NOMO-1 treated with dmso at 0.1 percent for 144 hours (cell line): ENCODE measurements at regions not wholly inside any gene's neighbourhood (a gene's known extent, or its start where the extent isn't known, plus 50 kb on each side); places are given as distances from the start of the nearest gene placed in this dataset.
A peak's percentile ranks its signal among the peaks of the same experiment; 100 is the strongest.

Source experiments
- DNase-seq: peaks from one replicate; lab custom pipeline; 2025; ENCODE audit not compliant: unreplicated experiment; lab: John Stamatoyannopoulos, UW

DNA sequence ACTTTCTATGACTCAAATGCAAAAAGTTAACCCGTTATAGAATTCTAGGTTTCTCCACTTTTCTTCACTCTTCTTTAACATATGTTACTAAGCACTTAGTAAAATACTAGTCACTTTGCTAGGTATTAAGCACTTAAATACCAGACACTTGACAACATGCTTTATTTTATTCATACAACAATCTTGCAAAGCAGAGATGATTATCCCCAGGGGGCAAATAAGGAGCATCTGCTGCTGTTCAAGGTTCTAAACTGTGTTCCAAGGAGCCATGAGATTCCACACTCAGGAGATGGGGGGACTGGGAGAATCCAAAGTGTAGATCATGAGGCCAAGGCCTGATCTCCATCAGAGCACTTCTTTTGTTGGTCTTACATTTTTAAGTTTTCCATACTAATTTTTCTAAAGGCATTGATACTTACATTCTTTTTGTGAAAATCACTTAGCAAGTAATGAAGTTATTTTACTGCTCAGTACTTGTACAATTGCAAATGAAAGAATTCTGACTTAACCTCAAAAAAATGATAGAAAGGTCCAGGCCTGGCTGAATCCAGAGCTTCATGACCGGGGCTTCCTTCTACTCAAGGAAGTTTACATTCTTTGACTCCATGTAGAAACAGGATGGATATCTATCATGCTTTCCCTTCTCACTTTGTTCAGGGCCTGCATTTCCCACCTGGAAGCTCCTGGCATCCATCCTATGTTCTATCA, 504.4 kb upstream of the WWC1 start:
- no peak for DNase-seq

DNA sequence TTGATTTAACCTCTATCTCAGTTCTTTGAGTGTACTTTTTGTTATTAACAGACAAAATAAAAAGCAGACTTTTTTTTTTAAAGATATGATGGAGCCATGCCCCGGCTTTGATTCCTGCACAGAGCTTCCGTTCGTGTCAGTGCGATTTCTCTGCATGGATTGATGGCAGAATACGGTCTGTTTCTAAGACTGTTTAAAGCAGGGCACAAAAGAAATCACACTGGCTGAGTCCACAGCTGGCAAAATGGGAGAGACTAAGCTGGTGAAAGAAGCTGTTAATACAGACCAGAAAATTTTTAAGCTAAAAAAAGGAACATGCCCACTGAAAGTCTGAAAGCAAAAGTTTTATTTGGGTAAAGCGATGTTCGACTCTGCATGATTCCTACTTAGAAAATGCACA, 501.4 kb upstream of the WWC1 start:
- no peak for DNase-seq

DNA sequence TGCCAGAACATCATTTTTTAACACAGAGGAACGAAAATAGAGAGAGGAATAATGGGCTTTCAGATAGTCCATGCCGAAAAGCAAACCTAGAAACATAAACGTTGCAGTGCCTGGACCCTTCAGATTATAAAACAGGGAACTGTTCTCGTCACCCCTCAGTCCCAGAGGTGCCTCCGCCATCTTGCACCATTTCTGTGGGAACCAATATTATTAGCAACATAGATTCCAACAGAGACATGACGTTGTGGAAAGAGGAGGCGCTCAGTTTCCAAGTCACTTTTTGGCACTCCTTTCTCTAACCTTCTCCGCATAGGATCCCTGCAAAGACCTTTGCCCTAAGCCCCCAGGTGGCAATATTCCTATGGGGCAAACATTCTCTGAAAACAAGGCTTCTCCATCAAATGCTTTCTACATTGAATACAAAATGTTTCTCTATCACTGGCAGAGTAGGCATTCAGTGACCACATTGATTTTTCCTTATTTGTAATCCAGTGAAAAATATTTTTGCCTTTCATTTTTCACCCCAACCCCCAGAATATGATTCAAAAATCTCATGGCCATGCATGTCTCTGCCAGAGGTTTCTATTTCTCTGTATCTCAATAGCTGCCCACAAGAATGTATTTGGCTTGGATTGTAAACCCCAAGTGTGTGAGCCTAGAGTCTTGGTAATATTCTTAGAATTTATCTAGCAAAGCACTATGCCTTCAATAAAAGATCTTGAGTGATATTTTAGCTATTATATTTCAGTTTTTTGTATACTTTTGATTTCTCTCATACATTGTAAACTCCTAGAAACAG, 500.8 kb upstream of the WWC1 start:
- no peak for DNase-seq

DNA sequence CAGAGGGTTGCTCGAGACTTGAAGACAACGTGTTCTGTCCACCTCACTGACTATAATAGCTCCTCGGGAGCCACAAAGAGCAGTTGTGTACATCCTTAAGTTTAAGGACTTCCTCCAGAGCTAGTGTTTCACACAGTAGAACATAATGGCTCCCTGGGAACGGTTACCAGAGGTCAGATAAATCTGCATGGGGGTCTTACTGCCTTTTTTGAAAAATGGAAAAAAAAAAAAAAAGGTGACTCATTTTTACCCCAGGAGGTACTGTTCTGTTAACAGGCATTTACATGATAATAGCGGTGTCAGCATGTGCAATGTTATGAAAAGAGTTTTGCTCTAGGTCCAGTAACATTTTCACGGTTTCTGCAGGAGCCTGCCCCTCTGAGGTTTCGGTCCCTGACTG, 498.9 kb upstream of the WWC1 start:
- DNase-seq = no peak

DNA sequence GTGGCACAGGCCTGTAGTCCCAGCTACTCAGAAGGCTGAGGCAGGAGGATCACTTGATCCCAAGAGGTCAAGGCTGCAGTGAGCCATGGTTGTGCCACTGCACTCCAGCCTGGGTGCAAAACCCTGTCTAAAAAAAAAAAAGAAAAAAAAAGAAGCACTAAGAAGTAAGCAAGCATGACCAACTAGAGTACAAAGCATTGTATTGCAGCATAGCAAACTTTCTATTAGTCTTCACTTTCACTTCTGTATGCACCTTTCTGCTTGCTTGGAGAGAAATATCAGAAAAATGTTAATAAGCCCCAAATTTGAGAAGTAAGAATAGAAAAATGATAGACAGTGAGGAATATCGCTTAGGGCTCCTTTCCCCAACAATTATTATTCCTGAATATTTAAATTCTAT, 497.7 kb upstream of the WWC1 start:
- DNase-seq = no peak

DNA sequence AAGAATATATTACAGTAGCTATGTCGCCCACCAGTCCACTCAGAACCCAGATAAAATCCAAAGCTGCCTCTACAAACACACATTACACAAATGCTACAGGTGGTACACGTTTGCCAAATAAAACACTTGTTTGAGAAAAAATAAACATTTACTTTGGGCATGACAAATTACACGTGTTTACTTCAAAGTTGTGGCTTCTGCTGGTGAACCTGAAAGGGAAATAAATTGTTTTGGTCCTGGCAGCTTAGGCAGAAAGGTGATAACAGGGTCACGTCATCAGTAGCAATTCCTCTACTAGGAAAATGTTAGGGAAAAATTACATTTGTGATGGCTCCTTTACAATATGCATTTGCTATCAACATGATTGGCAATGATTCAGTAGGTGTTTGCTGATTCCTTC, 497.3 kb upstream of the WWC1 start:
- no peak for DNase-seq

DNA sequence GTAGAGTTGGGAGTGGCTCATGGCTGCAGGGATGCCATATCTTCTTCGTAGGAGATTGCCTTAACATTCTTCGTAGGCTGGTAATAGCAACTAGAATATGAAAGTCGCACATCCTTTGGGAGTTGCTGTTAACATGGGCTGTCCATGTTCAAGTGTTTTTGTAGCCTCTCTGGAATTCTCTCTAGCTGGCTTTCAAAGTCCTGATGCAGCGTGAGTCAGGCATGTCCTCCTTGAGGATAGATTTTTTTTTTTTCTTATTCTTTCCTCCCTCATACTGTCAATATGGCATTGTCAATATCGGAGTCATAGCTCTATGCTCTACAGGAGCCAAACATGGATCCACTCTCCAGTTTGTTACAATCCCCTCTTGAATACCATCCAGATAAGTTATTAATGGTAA, 494.8 kb upstream of the WWC1 start:
- no peak for DNase-seq

DNA sequence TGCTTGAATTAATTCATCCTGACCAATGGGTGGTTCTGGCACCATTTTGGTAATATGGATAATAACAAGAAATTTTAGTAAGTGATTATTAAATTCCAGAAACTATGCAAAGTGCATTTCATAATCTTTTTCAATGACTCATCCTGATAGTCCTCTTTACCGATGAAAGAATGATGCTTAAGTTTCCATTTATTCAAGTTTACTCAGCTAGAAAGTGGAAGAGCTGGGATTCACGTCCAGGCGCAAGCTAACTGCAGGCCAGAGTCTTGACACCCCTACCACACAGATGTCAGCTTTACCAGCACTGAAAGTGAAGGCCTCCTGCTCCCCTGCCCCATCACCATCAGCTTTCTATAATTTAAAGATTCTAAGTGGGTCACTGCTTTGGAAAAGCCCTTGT, 493.5 kb upstream of the WWC1 start:
- DNase-seq = no peak

DNA sequence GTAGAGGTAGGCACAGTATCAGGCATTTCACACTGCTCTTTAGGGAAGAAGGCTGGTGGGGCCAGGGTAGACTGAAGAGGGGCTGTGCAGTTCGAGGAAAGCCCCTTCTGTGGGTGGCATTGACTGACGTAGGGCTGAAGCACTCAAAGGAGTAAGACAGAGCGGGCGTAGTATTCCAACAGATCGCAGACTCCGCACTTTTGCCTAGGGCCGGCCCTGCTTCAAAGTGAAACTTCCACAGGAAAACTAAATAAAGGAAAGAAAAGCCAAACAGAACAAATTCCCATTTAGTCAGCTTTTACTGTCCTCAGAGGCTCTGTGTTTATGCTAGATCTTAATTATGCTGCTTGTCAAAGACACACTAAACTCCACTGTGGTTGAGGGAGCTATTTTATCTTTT, 493.0 kb upstream of the WWC1 start:
- no peak for DNase-seq

DNA sequence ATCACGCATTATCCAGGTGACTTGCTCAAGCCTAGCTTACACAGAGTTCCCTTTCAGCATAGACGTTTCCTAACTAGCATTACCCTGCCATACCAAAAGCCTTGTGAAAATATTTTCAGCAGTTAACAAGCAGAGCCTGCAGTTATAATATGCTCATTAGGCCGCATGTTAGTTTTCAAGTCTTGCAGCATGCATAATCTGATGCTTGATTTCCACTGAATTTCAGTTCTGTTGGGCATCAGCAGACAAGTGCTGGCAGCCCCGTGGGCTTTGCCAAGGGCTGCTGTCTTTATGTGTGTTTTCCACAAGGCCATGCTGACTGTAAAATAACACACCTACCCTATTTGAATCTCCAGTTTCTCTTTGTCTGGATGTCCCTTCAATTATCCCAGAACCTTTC, 491.0 kb upstream of the WWC1 start:
- DNase-seq = no peak

DNA sequence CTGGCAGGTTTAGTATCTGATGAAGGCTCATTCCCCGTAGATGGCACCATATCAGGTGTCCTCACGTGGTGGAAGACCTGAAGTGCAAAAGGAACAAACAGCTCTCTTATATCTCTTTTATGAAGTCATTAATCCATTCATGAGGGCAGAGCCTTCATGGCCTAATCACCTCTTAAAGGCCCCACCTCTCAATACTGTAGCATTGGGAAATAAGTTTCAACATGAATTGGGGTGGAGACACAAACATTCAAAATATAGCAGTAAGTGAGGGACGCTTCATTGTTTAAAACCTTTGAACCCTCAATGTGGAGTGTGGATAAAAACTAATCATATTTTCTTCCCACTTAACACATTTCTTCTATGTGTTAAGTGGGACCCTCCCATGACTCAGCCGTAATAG, 489.4 kb upstream of the WWC1 start:
- DNase-seq = no peak

DNA sequence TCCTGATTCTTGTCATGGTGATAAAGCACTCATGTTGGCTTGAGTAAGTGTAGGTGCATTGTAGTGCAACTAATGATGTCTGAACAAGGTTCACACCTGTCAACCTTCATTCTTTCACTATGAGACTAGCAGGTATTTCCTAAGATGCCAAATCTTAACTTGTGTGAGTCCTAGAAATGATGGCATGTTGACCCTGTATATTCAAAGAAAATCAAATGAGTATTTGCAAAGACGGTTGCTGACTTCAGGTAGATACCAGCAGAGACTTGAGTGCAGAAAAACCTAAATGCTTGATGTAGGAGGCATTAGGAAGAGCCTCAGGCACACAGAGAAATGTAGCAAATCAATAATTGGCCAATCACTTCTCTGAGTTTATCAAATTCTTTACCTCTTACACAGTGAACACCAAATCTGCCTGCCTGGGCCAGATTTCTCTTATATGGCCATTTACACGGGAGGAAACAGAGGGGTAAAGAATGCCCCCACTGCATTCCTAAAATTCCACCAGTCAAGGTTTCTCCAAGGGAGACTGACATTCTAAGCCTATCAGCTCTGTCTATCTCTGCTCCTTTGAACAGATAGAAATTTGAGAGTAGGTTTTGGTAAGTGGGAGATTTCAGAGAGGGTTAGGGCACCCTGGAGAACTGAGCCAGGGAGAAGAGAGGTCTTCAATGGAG, 488.6 kb upstream of the WWC1 start:
- DNase-seq = no peak

DNA sequence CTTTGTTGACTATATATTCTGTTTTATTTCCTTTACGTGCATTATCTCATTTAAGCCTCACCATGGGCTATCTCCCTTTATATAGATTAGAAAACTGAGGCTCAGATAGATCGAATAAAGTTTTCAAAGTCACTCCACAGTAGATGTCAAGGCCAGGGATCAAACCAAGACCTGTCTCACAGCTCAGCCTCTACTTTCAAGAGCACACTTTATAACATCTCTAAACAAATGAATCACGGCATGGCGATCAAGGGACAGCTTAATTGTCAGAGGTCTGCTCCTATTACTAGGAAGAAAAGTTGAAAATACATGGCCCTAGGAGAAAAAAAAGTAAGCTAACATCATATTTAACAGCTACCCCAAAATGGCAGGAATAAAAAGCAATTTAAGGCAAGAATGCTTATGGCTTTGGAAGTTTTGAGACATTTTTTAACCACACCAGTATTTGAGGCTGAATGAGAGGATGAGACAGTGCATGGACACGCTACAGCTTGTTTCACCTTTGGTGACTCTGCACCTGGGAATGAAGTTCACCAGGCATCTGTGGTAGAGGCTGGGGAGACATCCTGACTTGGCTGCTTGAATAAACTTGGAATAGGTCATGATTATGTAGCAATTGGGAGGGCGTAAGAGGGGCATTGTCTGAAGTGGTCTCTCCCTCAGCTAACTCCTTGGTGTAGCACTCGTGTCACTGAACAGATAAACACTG, 486.8 kb upstream of the WWC1 start:
- no peak for DNase-seq

DNA sequence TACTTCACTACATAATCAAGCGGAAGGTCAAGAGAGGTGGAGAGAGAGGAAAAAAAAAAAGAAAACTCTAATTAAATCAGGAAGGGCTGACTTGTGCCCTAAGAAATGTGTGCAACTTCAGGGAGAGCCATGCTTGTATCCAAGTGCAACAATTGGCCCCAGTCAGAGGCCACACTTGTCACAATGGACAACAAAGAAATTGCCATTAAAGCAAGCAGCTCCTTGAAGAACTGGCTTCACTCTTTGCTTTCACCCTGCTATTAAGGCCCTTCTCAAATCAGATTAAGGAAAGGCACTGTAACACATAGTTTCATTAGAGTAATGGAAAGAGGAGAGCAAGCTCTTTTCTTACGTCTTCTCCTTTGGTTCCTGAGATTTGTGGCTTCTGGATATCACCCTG, 480.9 kb upstream of the WWC1 start:
- DNase-seq = no peak

DNA sequence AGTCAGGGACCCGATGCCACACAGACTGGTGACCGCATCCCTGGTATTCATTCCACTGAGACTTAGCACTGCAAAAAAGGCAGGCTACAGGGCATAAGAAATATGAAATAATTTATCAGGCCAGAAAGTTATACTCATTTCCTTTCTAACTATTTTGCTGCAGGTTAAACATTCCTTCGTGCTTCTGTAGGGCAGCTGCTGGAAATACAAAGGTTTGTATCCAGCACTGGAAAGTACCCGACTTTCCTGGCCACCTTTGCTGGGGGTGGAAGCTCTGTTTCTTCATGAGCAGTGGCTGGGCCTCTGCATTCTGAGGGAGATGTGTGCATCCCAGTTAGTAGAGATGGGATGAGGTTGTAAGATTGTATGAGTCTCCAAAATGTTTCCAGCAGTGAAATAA, 478.6 kb upstream of the WWC1 start:
- no peak for DNase-seq

DNA sequence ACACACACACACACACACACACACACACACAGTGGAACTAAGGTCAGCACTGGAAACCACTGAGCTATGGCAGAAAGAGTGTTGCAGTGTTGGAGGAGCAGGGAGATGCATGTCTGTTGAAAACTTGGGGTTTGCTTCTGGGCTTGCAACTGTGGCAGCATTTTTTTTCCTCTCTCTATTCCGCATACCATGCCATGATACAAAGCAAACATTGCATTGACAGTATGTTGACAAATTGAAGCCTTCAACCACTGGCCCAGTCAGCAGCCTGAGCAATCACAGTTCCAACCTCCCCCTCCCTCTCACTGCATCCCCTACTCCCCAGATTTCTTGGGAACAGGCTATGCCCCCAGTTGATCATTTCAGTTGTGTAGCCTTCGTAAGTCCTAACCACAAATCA, 478.1 kb upstream of the WWC1 start:
- no peak for DNase-seq

DNA sequence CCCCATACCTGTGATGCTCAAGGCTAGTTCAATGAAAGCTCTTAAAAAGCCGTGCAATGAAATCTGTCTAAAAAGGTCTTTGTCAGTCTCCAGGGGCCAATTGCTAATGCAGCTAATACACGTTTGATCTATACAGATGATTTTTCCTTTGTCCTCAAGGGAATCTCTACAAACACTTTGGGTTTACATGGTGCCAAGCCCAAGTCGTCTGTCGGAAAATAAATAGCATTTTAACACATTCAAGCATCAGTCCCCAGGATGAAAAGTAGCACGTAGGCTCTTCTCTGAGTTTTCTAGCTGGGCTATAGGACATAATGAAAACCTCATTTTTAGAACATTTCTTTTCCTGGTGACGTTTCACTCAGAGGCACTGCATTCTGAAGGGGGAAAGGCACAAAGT, 477.4 kb upstream of the WWC1 start:
- DNase-seq = no peak

DNA sequence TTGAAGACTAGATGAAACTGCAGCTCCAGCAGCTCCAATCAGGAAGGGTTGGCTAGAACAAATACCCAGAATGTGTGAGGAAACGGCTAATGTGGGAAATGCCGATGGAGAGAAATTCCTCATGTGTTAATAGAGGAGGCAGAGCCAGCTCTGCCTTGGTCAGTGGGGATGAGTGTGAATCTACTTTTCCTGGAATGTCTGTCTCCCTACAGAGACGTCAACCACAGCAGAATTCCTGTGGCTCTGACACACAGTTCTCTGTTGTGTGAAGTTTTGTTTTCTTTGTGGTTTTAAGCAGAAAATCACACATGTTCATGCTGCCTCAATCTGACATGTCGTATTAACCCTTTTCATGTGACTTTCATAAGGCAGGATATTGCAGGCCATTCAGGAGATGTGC, 476.6 kb upstream of the WWC1 start:
- no peak for DNase-seq

DNA sequence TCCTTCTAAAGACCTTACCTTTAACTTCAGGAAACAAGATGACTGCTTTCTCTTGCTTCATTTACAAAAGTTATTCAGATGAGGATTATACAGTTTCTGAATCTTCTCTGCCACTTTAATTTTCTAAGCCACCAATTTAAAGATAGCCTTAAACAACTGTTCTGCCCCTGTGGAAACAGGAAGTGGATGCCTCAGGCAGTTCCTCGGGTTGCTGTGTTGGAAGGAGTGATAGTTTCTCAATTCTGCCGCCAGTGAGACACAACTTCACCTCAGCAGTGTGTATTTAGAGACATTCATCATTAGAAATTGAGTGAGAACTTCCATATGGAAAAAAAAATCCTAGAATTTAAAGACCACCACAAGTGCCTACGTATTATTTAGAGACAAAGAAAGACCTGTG, 475.1 kb upstream of the WWC1 start:
- peak; percentile 56 for DNase-seq

DNA sequence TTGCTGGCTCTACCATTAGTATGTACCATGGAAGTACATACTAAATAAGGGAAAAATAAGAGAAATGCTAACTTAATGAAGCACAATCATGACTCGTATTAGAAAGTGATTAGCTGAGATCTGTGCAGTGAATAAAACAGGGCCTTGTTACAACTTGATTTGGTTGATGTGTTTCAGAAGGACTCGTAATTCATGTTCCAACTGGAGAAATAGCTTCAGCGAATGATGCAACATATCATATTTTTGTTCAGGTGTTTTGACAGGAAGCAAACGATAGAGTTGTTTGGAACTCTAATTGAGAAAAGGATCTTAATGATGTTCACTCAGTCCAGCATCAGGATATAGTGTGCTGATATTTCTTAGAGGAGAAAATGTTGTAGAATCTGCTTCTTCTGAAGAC, 474.6 kb upstream of the WWC1 start:
- no peak for DNase-seq

DNA sequence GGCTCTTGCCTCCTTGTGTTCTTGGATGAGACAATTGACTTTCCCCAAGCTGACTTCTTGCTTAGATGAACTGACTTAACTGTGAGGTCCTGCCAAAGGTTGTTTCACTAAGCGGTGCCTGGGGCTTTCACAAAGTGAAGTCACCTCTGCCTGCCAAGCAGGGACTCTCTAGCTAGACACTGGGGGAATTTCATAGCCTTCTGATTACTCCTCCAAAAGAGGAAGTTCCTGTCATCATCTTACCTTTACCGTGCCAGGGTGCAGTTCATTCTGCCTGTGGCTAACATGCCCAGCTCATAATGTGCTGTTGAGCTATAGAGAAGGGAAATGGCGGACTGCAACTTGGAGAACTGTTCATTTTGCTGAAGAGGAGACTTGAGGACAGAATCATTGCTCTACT, 472.0 kb upstream of the WWC1 start:
- no peak for DNase-seq
